HUES6 (cell line): ENCODE measurements at regions not wholly inside any gene's neighbourhood (a gene's known extent, or its start where the extent isn't known, plus 50 kb on each side); places are given as distances from the start of the nearest gene placed in this dataset.

ENCODE experiments used
- H3K27ac ChIP-seq: 2 replicates; pipeline ENCODE4 v1.7.0; 2013; ENCODE audit warnings: low read depth, mild to moderate bottlenecking, low read length, inconsistent platforms
- H3K27me3 ChIP-seq: 2 replicates; pipeline ENCODE4 v1.6.1; 2013; ENCODE audit warnings: low read length; ENCODE audit not compliant: control insufficient read depth, insufficient read depth
- H3K36me3 ChIP-seq: 2 replicates; pipeline ENCODE4 v1.6.1; 2013; ENCODE audit warnings: low read length; ENCODE audit not compliant: control insufficient read depth, insufficient read depth
- H3K4me1 ChIP-seq: 2 replicates; pipeline ENCODE4 v1.6.1; 2013; ENCODE audit warnings: low read length; ENCODE audit not compliant: control insufficient read depth, insufficient read depth
- H3K4me3 ChIP-seq: 2 replicates; pipeline ENCODE4 v1.5.1; 2013; ENCODE audit warnings: low read depth, low read length
- H3K9ac ChIP-seq: one replicate; pipeline ENCODE4 v1.6.1; 2013; ENCODE audit warnings: mild to moderate bottlenecking, low read length
- H3K9me3 ChIP-seq: 2 replicates; pipeline ENCODE4 v1.6.1; 2013; ENCODE audit warnings: low read depth, low read length; ENCODE audit not compliant: control insufficient read depth, insufficient read depth

- no peaks in the 10 kb centered on the region for H3K36me3 ChIP-seq
- H3K9me3 ChIP-seq = no peaks in the 10 kb centered on the region
- no peaks in the 10 kb centered on the region for H3K27me3 ChIP-seq
- H3K9ac ChIP-seq = no peak overlapping the region
- H3K4me1 ChIP-seq = 0 out of 2 replicates have a peak, but pooled peaks cover 2% of the 10 kb centered on the region
- H3K4me3 ChIP-seq = no peak overlapping the region
- H3K27ac ChIP-seq = no peak overlapping the region
These were observed 50.8 kb upstream of the CPOX start for GRCh38 chr3:98644168-98644567.

GRCh38 chr3:98645039-98645438 is 51.6 kb upstream of the CPOX start:
- Histone ChIP-seq H3K27ac (no peak overlapping the region), H3K9me3 (no peaks in the 10 kb centered on the region), H3K4me3 (no peak overlapping the region), H3K4me1 (0 out of 2 replicates have a peak, but pooled peaks cover 2% of the 10 kb centered on the region), H3K36me3 (no peaks in the 10 kb centered on the region), H3K27me3 (no peaks in the 10 kb centered on the region), H3K9ac (no peak overlapping the region)

GRCh38 chr3:98646680-98647079 is 53.3 kb upstream of the CPOX start:
- Histone ChIP-seq H3K9ac (no peak overlapping the region), H3K36me3 (no peaks in the 10 kb centered on the region), H3K27ac (no peak overlapping the region), H3K4me3 (no peak overlapping the region), H3K27me3 (no peaks in the 10 kb centered on the region), H3K9me3 (no peaks in the 10 kb centered on the region), H3K4me1 (0 out of 2 replicates have a peak, but pooled peaks cover 2% of the 10 kb centered on the region)

- Histone ChIP-seq H3K9ac (no peak overlapping the region), H3K27ac (no peak overlapping the region), H3K27me3 (no peaks in the 10 kb centered on the region), H3K9me3 (no peaks in the 10 kb centered on the region), H3K36me3 (no peaks in the 10 kb centered on the region), H3K4me3 (no peak overlapping the region), H3K4me1 (0 out of 2 replicates have a peak, but pooled peaks cover 2% of the 10 kb centered on the region)
These were observed 53.8 kb upstream of the CPOX start for GRCh38 chr3:98647197-98647596.

GRCh38 chr3:98650971-98651779 is 57.8 kb upstream of the CPOX start:
- Histone ChIP-seq H3K27me3 (no peaks in the 10 kb centered on the region), H3K9ac (no peak overlapping the region), H3K4me3 (no peak overlapping the region), H3K27ac (no peak overlapping the region), H3K36me3 (no peaks in the 10 kb centered on the region), H3K9me3 (no peaks in the 10 kb centered on the region), H3K4me1 (no peaks in the 10 kb centered on the region)

GRCh38 chr3:98651780-98652077 is 58.3 kb upstream of the CPOX start:
- H3K27ac ChIP-seq = no peak overlapping the region
- H3K4me1 ChIP-seq = no peaks in the 10 kb centered on the region
- no peak overlapping the region for H3K4me3 ChIP-seq
- H3K9me3 ChIP-seq = no peaks in the 10 kb centered on the region
- no peaks in the 10 kb centered on the region for H3K27me3 ChIP-seq
- H3K36me3 ChIP-seq = no peaks in the 10 kb centered on the region
- H3K9ac ChIP-seq = no peak overlapping the region

DNA sequence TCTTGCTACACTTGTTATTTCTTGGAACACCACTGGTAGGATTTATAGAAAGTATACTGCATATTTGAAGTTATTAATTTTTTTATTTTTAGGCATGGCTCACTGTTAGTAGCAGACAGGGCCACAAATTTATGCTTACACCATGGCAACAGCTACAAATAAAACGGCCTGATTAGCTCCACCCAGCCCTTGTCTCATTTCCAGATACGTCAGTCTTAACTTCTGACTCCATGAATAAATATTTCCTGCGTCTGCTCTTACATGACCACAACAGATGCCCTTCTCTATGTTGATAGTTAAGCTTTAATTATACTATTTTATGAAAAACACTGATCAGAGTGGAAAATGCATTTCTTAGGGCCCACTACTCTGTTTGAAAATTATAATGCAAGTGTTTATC is 62.3 kb upstream of the CPOX start:
- H3K9me3 ChIP-seq = no peaks in the 10 kb centered on the region
- no peaks in the 10 kb centered on the region for H3K4me1 ChIP-seq
- H3K9ac ChIP-seq = no peak overlapping the region
- no peak overlapping the region for H3K27ac ChIP-seq
- H3K27me3 ChIP-seq = peaks cover 26% of the 10 kb centered on the region
- H3K4me3 ChIP-seq = no peak overlapping the region
- no peaks in the 10 kb centered on the region for H3K36me3 ChIP-seq

DNA sequence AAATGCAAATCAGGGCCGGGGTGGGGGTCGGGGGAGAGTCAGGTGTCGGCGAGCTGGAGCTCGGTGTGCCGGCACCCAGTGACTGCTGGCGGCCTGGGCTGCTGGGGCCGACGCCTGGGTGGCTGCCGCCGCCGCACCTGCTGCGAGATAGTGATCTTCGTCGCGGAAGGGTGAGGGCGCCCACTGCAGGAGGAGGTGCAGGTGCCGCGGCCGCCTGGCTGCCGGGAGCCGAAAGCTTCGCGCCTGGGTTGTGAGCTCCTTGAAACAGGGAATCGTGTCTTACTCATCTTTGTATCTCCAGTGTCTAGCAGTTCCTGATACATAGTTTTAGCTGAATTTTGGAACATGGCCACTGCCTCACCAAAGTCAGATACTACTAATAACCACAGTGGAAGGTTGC is 64.0 kb upstream of the CPOX start:
- Histone ChIP-seq H3K36me3 (no peaks in the 10 kb centered on the region), H3K4me1 (no peaks in the 10 kb centered on the region), H3K9ac (no peak overlapping the region), H3K4me3 (0 out of 2 replicates have a peak overlapping the region, but pooled peaks have one; percentile 19), H3K27ac (no peak overlapping the region), H3K9me3 (no peaks in the 10 kb centered on the region), H3K27me3 (peaks cover 26% of the 10 kb centered on the region)

- Histone ChIP-seq H3K9ac (no peak overlapping the region), H3K27ac (no peak overlapping the region), H3K36me3 (no peaks in the 10 kb centered on the region), H3K27me3 (peaks cover 17% of the 10 kb centered on the region), H3K9me3 (no peaks in the 10 kb centered on the region), H3K4me1 (no peaks in the 10 kb centered on the region), H3K4me3 (no peak overlapping the region)
These were observed 69.3 kb upstream of the CPOX start for GRCh38 chr3:98662699-98663098.

GRCh38 chr3:98670020-98670419 is 76.6 kb upstream of the CPOX start:
- no peaks in the 10 kb centered on the region for H3K4me1 ChIP-seq
- H3K27me3 ChIP-seq = no peaks in the 10 kb centered on the region
- no peak overlapping the region for H3K27ac ChIP-seq
- H3K9me3 ChIP-seq = no peaks in the 10 kb centered on the region
- H3K9ac ChIP-seq = no peak overlapping the region
- H3K36me3 ChIP-seq = no peaks in the 10 kb centered on the region
- H3K4me3 ChIP-seq = no peak overlapping the region

DNA sequence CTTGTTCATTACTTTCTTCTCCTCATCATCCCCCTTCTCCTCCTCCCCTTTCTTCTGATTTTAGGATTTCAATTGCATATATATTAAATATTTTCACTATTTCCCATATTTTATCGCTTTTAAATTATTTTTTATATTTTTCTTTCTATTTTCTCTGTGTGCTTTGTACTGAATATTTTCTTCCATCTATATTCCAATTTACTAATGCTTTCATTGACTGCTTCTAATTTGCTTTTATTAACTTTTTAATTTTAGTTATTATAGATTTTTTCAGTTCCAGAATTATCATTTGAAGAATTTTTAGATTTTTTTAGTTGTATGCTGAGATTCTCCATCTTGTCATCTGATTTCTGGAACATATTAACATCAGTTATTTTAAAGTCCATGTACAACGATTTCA is 83.2 kb upstream of the ST3GAL6 start:
- Histone ChIP-seq H3K4me3 (no peak overlapping the region), H3K9ac (no peak overlapping the region), H3K27ac (no peak overlapping the region), H3K36me3 (no peaks in the 10 kb centered on the region), H3K9me3 (no peaks in the 10 kb centered on the region), H3K4me1 (no peaks in the 10 kb centered on the region), H3K27me3 (no peaks in the 10 kb centered on the region)
